ENCODE measurements at regions not wholly inside any gene's neighbourhood (a gene's known extent, or its start where the extent isn't known, plus 50 kb on each side); places are given as distances from the start of the nearest gene placed in this dataset.
A peak's percentile ranks its signal among the peaks of the same experiment; 100 is the strongest.

- H3K4me3 ChIP-seq (ENCODE audit: low read depth, low read length) = no peak overlapping the region
- peak; percentile 92 for DNase-seq (ENCODE audit: low read depth)
These were observed 354.9 kb downstream of the BMPER start for GRCh38 chr7:34260279-34260678.

- DNase-seq (ENCODE audit: low read depth) = no peak
These were observed 357.8 kb downstream of the BMPER start for GRCh38 chr7:34263168-34263567.

DNA sequence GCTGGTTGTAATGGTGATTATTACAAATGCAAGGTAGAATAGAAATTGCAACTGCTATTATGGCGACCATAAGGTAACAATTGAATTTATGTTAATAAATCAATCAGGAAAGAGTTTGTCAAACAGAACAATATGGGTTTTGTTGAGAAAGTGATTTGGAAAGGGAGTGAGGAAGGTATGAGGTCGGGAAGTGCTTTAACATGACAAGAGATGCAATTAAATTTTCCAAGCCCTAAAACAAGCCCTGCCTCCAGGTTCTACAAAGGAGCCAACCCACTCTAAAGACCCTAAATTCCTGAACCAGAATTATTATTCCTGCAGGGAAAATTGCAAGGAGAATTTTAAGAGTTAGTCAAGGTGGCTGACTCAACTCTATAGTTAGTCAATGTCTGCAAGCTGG, 363.7 kb downstream of the BMPER start:
- no peak for DNase-seq (ENCODE audit: low read depth)
- H3K4me3 ChIP-seq (ENCODE audit: low read depth, low read length) = no peak overlapping the region

More at GRCh38 chr7:34263168-34263567, 357.8 kb downstream of the BMPER start:
- no peak overlapping the region for H3K4me3 ChIP-seq (ENCODE audit: low read depth, low read length)

- no peak for DNase-seq (ENCODE audit: low read depth)
- no peak overlapping the region for H3K4me3 ChIP-seq (ENCODE audit: low read depth, low read length)
These were observed 370.3 kb downstream of the BMPER start for GRCh38 chr7:34275624-34276023.

DNA sequence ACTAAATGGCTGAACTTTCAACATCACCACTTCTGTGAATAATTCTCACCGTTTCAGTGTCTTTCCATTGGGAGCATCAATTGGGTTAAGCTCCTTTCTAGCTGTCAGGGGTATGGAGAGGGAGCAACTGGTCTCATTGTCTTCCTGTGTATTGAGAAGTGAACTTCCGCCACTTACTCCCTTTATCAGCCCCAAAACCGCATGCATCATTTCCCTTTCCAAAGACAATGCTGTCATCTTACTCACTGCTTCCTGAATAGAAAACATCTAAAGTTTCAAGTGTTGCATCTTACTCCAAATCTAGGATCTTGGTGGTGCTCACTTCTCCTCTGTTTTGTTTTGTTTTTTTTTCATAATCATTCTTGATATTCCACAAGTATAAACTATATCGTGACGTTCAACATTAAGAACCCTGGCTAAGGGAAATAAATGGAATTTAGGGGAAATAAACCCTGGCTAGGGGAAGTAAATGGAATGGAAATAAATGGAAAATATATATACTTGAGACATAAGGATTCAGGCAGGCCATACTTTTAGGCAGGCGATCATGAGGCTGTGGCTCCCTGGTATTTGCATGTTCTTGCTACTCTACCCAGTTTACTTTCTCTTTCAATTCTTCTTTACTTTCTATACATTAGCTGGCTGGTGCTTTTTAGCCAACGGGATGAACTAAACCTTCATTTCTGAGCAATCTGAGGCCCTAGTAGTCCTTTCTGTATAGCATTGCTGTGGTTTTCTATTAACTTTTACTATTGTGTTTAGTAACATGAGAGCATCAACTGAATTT, 371.9 kb downstream of the BMPER start:
- H3K4me3 ChIP-seq (ENCODE audit: low read depth, low read length) = no peak overlapping the region
- peak; percentile 5 for DNase-seq (ENCODE audit: low read depth)

DNA sequence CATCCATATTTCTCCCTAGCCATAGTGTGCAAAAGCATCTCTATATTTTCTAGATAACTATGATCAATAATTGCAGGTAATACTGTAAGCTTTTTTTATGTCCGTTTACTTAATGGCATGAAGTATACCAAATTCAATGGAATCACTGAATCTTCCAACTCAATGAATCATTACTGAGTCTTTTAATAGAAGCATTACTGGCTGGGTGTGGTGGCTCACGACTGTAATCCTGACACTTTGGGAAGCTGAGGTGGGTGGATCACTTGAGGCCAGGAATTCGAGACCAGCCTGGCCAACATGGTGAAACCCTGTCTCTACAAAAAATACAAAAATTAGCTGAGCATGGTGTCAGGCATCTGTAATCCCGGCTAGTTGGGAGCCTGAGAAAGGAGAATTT, 372.5 kb downstream of the BMPER start:
- no peak overlapping the region for H3K4me3 ChIP-seq (ENCODE audit: low read depth, low read length)
- DNase-seq (ENCODE audit: low read depth) = no peak

GRCh38 chr7:34281260-34281659, 375.9 kb downstream of the BMPER start:
- no peak for DNase-seq (ENCODE audit: low read depth)
- no peak overlapping the region for H3K4me3 ChIP-seq (ENCODE audit: low read depth, low read length)

DNA sequence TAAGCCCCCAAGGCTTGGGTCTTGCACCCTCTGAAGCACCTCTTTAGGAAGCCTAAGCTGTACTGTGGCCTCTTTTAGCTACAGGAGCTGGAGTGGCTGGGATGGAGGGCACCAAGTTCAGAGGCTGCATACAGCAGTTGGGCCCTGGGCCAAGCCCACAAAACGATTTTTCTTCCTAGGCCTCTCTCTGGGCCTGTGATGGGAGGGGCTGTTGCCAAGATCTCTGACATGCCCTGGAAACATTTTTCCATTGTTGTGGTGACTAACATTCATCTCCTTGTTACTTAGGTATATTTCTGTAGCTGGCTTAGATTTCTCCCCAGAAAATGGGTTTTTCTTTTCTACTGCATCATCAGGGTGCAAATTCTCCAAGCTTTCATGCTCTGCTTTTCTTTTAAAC, 375.7 kb upstream of the NPSR1 start:
- DNase-seq (ENCODE audit: low read depth) = no peak
- H3K4me3 ChIP-seq (ENCODE audit: low read depth, low read length) = no peak overlapping the region

- DNase-seq (ENCODE audit: low read depth) = no peak
- no peak overlapping the region for H3K4me3 ChIP-seq (ENCODE audit: low read depth, low read length)
These were observed 361.4 kb upstream of the NPSR1 start for GRCh38 chr7:34296663-34297062.

- H3K4me3 ChIP-seq (ENCODE audit: low read depth, low read length) = no peak overlapping the region
- no peak for DNase-seq (ENCODE audit: low read depth)
These were observed 359.5 kb upstream of the NPSR1 start for GRCh38 chr7:34298492-34299013.

- DNase-seq (ENCODE audit: low read depth) = no peak
- H3K4me3 ChIP-seq (ENCODE audit: low read depth, low read length) = no peak overlapping the region
These were observed 359.0 kb upstream of the NPSR1 start for GRCh38 chr7:34299066-34299465.

DNA sequence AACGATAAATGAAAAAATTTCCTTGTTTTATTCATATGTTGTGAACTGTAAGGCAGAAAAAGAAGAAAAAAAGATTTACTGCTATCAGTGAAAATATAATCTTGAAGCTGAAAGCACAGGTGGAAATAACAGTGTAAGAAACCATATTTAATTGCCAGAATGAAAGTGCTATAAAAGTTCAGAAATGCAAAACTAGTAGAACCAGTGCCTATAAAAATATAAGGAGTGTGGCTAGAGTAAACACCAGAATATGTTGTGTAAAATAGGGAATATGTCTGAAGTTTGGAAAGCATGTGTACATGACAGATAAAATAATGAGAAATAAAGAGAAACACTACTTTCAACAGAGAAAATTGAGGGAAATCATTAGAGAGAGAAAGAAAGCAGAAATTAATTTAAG, 350.5 kb upstream of the NPSR1 start:
- DNase-seq (ENCODE audit: low read depth) = no peak
- H3K4me3 ChIP-seq (ENCODE audit: low read depth, low read length) = no peak overlapping the region

DNA sequence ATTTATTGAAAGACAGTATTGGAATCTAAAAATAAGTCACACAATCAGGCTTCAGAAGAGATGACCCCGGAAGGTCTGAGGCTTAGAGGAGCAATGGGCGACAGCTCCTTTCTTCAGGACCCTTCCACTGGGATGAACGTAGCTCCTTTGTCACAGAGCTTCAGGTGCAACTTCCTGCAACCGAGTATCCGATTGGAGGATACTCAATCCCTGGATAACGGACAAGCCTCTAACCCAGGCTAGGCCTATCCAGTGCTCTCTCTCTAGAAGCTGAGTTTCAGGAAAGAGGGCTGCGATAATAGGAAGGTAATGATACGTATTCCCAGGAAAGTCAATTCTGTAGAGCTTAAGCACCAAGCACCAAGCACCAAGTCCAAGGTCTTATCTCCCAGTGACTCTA, 349.4 kb upstream of the NPSR1 start:
- H3K4me3 ChIP-seq (ENCODE audit: low read depth, low read length) = no peak overlapping the region
- DNase-seq (ENCODE audit: low read depth) = no peak

DNA sequence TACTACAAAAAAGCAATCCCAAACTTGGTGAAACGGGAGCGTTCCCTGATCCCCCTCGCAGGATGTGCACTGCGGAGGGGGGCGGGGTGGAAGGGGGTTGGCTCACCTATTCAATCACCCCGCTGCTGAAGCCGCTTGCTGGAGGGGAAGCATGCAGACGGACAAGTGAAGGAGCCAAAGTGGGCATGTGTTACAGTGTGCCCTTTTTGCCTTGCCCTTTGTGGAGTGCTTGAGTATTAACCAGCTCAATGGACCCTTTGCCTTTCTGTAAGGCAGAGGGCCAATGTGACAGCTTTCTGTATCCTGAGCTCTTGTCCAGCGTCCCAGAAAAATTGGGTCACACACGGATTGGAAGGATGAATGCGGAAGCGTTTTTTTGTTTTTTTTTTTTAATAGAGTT, 348.9 kb upstream of the NPSR1 start:
- no peak overlapping the region for H3K4me3 ChIP-seq (ENCODE audit: low read depth, low read length)
- DNase-seq (ENCODE audit: low read depth) = no peak

DNA sequence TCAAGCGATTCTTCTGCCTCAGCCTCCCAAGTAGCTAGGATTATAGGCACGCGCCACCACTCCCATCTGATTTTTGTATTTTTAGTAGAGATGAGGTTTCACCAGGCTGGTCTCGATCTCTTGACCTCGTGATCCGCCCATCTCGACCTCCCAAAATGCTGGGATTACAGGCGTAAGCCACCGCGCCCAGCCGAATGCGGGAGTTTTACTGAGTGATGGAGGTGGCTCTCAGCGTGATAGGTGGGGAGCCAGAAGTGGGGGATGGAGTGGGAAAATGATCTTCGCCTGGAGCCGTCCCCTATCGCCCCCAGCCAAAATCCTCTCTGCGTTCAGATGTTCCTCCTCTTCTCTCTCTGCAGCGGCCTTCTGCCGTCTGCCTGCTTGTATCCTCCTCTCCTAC, 348.4 kb upstream of the NPSR1 start:
- DNase-seq (ENCODE audit: low read depth) = no peak
- no peak overlapping the region for H3K4me3 ChIP-seq (ENCODE audit: low read depth, low read length)

- DNase-seq (ENCODE audit: low read depth) = no peak
- no peak overlapping the region for H3K4me3 ChIP-seq (ENCODE audit: low read depth, low read length)
These were observed 346.4 kb upstream of the NPSR1 start for GRCh38 chr7:34311591-34311990.

DNA sequence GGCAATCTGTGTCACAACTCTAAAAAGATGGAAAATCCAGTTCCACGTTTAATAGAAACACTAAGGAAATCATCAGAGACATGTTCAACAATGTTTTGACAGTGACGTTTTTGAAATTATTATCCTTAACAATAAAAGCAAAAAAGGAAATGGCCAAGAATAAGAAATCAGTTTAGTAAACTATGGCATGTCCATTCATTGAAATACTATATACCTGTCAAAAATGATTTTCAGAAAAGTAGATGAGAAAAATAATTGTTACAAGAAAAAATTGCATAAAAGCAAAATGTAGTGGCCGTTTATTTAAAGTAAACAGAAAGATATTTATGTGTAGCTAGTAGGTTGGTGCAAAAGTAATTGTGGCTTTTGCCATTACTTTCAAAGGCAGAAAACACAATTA, 345.4 kb upstream of the NPSR1 start:
- no peak overlapping the region for H3K4me3 ChIP-seq (ENCODE audit: low read depth, low read length)

GRCh38 chr7:34313289-34313688, 344.7 kb upstream of the NPSR1 start:
- DNase-seq (ENCODE audit: low read depth) = no peak
- H3K4me3 ChIP-seq (ENCODE audit: low read depth, low read length) = no peak overlapping the region

More for the DNA sequence above, 345.4 kb upstream of the NPSR1 start:
- DNase-seq (ENCODE audit: low read depth) = no peak

- peak; percentile 28 for DNase-seq (ENCODE audit: low read depth)
- no peak overlapping the region for H3K4me3 ChIP-seq (ENCODE audit: low read depth, low read length)
These were observed 343.0 kb upstream of the NPSR1 start for GRCh38 chr7:34315032-34315431.

GRCh38 chr7:34317039-34317438, 341.0 kb upstream of the NPSR1 start:
- no peak overlapping the region for H3K4me3 ChIP-seq (ENCODE audit: low read depth, low read length)
- DNase-seq (ENCODE audit: low read depth) = no peak

DNA sequence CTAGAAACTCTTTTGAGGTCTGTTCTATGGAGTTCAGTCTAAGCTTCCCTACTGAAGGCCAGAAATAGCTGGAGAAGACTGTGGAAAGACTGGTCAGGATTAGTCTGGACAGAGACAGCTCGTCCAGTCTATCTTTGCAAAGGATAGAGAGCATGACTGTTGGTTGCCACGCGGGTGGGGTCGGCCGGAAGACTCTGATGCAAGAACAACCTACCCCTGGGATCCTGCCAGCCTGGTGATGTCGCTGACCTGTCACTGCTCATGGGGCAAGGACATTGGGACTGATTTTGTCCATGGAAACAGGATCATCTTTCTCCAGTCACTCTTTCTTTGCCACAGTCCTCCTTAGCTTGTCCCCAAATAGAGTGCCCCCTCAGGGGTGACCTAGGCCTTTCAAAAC, 337.6 kb upstream of the NPSR1 start:
- no peak for DNase-seq (ENCODE audit: low read depth)
- no peak overlapping the region for H3K4me3 ChIP-seq (ENCODE audit: low read depth, low read length)

All from skeletal muscle cell (primary cell).